ENCODE measurements at regions not wholly inside any gene's neighbourhood (a gene's known extent, or its start where the extent isn't known, plus 50 kb on each side); places are given as distances from the start of the nearest gene placed in this dataset.

DNA sequence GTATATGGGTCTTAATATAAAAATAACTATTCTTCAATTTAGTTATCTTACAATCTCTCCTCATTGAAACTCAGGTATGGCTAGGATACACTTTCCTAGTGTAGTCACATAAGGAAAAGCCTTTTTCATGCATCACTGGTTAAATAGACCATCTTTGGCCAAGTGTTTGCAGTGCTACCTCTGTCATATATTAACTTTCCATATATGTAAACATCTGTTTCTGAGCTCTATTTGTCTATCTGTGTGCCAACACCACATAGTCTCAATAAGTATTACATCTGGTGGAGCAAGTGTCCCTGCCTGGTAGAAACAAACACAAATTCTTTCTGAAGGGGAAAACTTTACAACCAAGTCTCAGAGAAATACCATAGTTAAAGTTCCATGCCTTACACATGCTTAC is 134.6 kb downstream of the TSEN15 start:
- Histone ChIP-seq H3K27ac (no peak overlapping the region), H3K4me1 (peaks cover 0 to 3% (median 0%) of the 10 kb centered on the region in 6 donors), H3K4me3 (no peak overlapping the region), H3K27me3 (replicated peaks in 1 of 7) (peaks cover 0 to 4% (median 0%) of the 10 kb centered on the region in 7 donors), H3K36me3 (no peaks in the 10 kb centered on the region), H3K9me3 (no peaks in the 10 kb centered on the region)
- DNase-seq: no peak
- TF ChIP-seq POLR2A (IDR thresholded peaks at IDR 0.05) (no peak), POLR2AphosphoS5 (IDR thresholded peaks at IDR 0.05) (no peak)
- TF ChIP-seq, protein P1, sequence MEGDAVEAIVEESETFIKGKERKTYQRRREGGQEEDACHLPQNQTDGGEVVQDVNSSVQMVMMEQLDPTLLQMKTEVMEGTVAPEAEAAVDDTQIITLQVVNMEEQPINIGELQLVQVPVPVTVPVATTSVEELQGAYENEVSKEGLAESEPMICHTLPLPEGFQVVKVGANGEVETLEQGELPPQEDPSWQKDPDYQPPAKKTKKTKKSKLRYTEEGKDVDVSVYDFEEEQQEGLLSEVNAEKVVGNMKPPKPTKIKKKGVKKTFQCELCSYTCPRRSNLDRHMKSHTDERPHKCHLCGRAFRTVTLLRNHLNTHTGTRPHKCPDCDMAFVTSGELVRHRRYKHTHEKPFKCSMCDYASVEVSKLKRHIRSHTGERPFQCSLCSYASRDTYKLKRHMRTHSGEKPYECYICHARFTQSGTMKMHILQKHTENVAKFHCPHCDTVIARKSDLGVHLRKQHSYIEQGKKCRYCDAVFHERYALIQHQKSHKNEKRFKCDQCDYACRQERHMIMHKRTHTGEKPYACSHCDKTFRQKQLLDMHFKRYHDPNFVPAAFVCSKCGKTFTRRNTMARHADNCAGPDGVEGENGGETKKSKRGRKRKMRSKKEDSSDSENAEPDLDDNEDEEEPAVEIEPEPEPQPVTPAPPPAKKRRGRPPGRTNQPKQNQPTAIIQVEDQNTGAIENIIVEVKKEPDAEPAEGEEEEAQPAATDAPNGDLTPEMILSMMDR (IDR thresholded peaks at IDR 0.05 in 8 of 11, conservative IDR thresholded peaks at IDR 0.05 in 3 of 11): no peak
- intact Hi-C loops (cut with DNase I; ENCODE audit: low total_unique reads): no loop called here

DNA sequence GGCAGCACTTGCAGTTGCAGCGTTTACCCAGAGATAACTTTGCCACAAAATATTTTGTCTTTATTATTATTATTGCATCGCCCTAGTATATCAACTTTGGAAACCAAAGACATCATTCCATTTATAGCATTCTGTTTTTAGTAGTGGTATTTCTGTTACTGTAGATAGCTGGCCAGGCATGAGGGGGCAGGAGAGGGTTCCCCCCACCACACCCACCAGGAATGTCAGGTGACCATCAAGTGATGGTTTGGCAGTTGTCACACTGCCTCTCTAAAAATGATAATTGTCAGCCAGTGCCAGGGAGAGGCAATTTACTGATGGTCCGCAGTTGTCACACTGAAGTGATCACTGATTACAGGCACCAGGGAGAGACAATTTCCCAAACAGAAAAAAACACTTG is 135.6 kb downstream of the TSEN15 start:
- Histone ChIP-seq H3K27ac (no peak overlapping the region), H3K4me3 (no peak overlapping the region), H3K9me3 (no peaks in the 10 kb centered on the region), H3K27me3 (replicated peaks in 1 of 7) (peaks cover 0 to 8% (median 0%) of the 10 kb centered on the region in 7 donors), H3K36me3 (no peaks in the 10 kb centered on the region), H3K4me1 (peaks cover 0 to 3% (median 0%) of the 10 kb centered on the region in 6 donors)
- intact Hi-C loops (cut with DNase I; ENCODE audit: low total_unique reads): no loop called here
- DNase-seq: no peak
- WGBS, 5 donors: 78 to 100% (median 94%) methylated on average over 3 of the region's 3 CpGs
- TF ChIP-seq POLR2AphosphoS5 (IDR thresholded peaks at IDR 0.05) (no peak), POLR2A (IDR thresholded peaks at IDR 0.05) (no peak)
- TF ChIP-seq, protein P1 (IDR thresholded peaks at IDR 0.05 in 8 of 11, conservative IDR thresholded peaks at IDR 0.05 in 3 of 11): no peak

DNA sequence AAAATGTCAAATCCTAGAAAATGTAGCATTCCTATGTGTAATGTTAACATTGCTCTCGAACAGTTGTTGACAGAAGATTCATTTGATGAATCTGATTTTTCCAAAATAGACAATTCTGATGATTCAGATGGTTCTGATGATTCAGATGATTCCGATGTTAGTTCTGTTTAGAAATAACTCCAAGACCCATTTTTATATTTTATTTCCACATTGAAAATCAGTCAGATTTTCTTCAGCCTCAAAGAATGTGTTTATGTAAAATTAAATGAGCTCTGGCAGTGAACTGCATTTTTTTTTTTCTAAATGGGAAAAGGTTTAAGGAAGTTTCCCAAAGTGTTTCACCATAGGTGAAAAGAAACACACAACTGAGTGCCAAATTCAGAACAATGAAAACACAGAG is 136.5 kb downstream of the TSEN15 start:
- no peak overlapping the region for H3K27ac ChIP-seq
- H3K4me3 ChIP-seq: no peak overlapping the region
- intact Hi-C loops (cut with DNase I; ENCODE audit: low total_unique reads): no loop called here
- TF ChIP-seq, protein P1 (IDR thresholded peaks at IDR 0.05 in 8 of 11, conservative IDR thresholded peaks at IDR 0.05 in 3 of 11): no peak
- TF ChIP-seq POLR2A (IDR thresholded peaks at IDR 0.05) (no peak), POLR2AphosphoS5 (IDR thresholded peaks at IDR 0.05) (no peak)
- DNase-seq: no peak
- peaks cover 0 to 3% (median 0%) of the 10 kb centered on the region in 6 donors for H3K4me1 ChIP-seq
- no peaks in the 10 kb centered on the region for H3K9me3 ChIP-seq
- H3K36me3 ChIP-seq: no peaks in the 10 kb centered on the region
- peaks cover 0 to 13% (median 0%) of the 10 kb centered on the region in 7 donors for H3K27me3 ChIP-seq (replicated peaks in 1 of 7)
- 77 to 96% (median 88%) methylated on average over 2 of the region's 2 CpGs for WGBS, 5 donors

DNA sequence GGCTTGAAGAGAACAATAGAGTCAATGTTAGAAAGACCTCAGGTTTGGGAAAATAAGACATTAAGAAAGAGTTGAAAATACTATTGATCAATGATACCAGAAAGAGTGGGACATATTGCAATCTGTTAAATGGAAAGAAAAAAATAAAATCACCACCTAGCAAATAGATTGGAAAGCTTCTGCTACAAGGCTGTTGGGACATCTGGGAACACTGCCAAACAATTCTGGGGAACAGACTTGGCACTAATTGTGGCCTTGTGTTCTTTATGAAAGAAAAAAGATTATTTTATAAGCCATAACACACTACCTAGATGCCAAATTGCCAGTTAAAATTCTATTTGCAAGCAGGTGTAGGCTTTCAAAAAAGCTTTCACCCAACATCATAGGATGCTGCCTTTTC is 137.8 kb downstream of the TSEN15 start:
- Histone ChIP-seq H3K4me3 (no peak overlapping the region), H3K36me3 (no peaks in the 10 kb centered on the region), H3K27ac (no peak overlapping the region), H3K4me1 (peaks cover 0 to 3% (median 0%) of the 10 kb centered on the region in 6 donors), H3K9me3 (no peaks in the 10 kb centered on the region), H3K27me3 (replicated peaks in 1 of 7) (peaks cover 0 to 19% (median 0%) of the 10 kb centered on the region in 7 donors)
- intact Hi-C loops (cut with DNase I; ENCODE audit: low total_unique reads): no loop called here
- no peak for TF ChIP-seq POLR2A (IDR thresholded peaks at IDR 0.05)
- DNase-seq: no peak

DNA sequence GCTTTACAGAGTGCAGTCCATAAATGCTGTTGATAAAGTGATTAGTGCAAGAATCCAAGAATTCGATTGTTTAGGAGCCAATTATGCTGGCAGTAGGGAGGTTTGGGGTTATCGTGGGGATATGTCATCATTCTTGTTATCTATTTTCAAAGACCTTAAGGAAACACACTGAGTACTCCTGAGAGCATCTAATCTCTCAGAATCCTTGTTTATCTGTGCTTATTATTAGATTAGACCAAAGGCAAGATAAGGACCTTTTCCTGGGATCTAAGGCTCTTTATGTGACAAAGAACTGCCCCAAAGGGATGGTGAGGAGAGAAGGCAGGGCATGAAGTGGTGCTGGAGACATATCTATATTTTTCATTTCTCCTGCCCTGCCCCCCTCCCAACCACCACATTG is 139.1 kb downstream of the TSEN15 start:
- Histone ChIP-seq H3K9me3 (no peaks in the 10 kb centered on the region), H3K4me1 (peaks cover 0 to 3% (median 0%) of the 10 kb centered on the region in 6 donors), H3K4me3 (no peak overlapping the region), H3K27ac (no peak overlapping the region), H3K27me3 (replicated peaks in 1 of 7) (peaks cover 0 to 23% (median 0%) of the 10 kb centered on the region in 7 donors), H3K36me3 (no peaks in the 10 kb centered on the region)
- 81 to 93% (median 87%) methylated on average over 2 of the region's 2 CpGs for WGBS, 5 donors
- intact Hi-C loops (cut with DNase I; ENCODE audit: low total_unique reads): no loop called here
- no peak for DNase-seq
- TF ChIP-seq, protein P1 (IDR thresholded peaks at IDR 0.05 in 8 of 11, conservative IDR thresholded peaks at IDR 0.05 in 3 of 11): no peak
- TF ChIP-seq POLR2AphosphoS5 (IDR thresholded peaks at IDR 0.05) (no peak), POLR2A (IDR thresholded peaks at IDR 0.05) (no peak)

All from spleen (tissue), 11 donors.